Endothelial cell of umbilical vein (primary cell): ENCODE measurements at regions not wholly inside any gene's neighbourhood (a gene's known extent, or its start where the extent isn't known, plus 50 kb on each side); places are given as distances from the start of the nearest gene placed in this dataset.

Experiments
- BruUV-seq: library from RNA; stranded (reverse); fragments of 400-500 nt; replicated peaks from 2 replicates; lab custom pipeline; 2021; lab: Mats Ljungman, UMichigan
- CTCF ChIA-PET: fragments of 300-600, 350-600 bp; sonication (Branson Sonifier 250); formaldehyde crosslinking; loops from one replicate; lab custom pipeline; 2021; ENCODE audit warnings: antibody characterized with exemption, inconsistent platforms; lab: Charles Lee
- POLR2A ChIA-PET: fragments of 300-600, 350-600 bp; sonication (Branson Sonifier 250); formaldehyde crosslinking; loops from one replicate; lab custom pipeline; 2021; ENCODE audit warnings: antibody characterized with exemption, inconsistent platforms; lab: Charles Lee
- DNase-seq: peaks from one replicate; pipeline ENCODE4 v3.0.0-alpha.2; 2011; ENCODE audit warnings: low read depth, low spot score
- FAIRE-seq: peaks from 2 replicates; lab custom pipeline; 2011; peaks lifted over from hg19 to GRCh38; lab: Jason Lieb, UNC
- H2AFZ ChIP-seq: 2 replicates; pipeline ENCODE4 v1.6.0; 2012; ENCODE audit warnings: low read depth, low read length, control low read depth, inconsistent platforms
- H3K27ac ChIP-seq: 2 replicates; pipeline ENCODE4 v1.5.1; 2011; ENCODE audit warnings: low read depth, mild to moderate bottlenecking, control low read depth, low read length, moderate library complexity; ENCODE audit not compliant: insufficient read depth
- H3K27me3 ChIP-seq, 2 experiments: 2 replicates each; pipeline versions ENCODE4 v1.6.0 to v1.6.1; 2011; ENCODE audit warnings: low read length in 2 of 2, mixed read lengths in 1 of 2; ENCODE audit not compliant: control insufficient read depth in 2 of 2, insufficient read depth in 2 of 2
- H3K36me3 ChIP-seq, 2 experiments: 2 replicates in 1 of 2; 3 replicates in 1 of 2; pipeline ENCODE4 v1.5.1; 2011; ENCODE audit warnings: low read length in 2 of 2, mild to moderate bottlenecking in 1 of 2, moderate library complexity in 1 of 2; ENCODE audit not compliant: control insufficient read depth in 2 of 2, insufficient read depth in 2 of 2; ENCODE audit errors: extremely low read depth in 1 of 2
- H3K4me1 ChIP-seq: 3 replicates; pipeline ENCODE4 v1.5.1; 2011; ENCODE audit warnings: mild to moderate bottlenecking, low read length; ENCODE audit not compliant: control insufficient read depth, insufficient read depth; ENCODE audit errors: extremely low read depth
- H3K4me2 ChIP-seq: 2 replicates; pipeline ENCODE4 v1.6.1; 2011; ENCODE audit warnings: low read length, control low read depth, mixed read lengths; ENCODE audit not compliant: insufficient read depth
- H3K4me3 ChIP-seq, 3 experiments: fragments of 200-600 bp in 1 of 3; sonication (generic), shearing (Covaris generic) in 1 of 3; replicated peaks in 1 of 3; 2 replicates each; pipeline ENCODE4 v1.5.1; 2011 to 2016; ENCODE audit warnings: control low read depth in 3 of 3, low read length in 3 of 3, mild to moderate bottlenecking in 2 of 3, inconsistent platforms in 1 of 3, low read depth in 1 of 3, moderate library complexity in 1 of 3; ENCODE audit not compliant: insufficient read depth in 1 of 3
- H3K79me2 ChIP-seq: 2 replicates; pipeline ENCODE4 v1.6.0; 2012; ENCODE audit warnings: low read length, inconsistent platforms; ENCODE audit not compliant: control insufficient read depth, insufficient read depth
- H3K9ac ChIP-seq: replicated peaks from 2 replicates; pipeline ENCODE3; 2011; ENCODE audit warnings: low read length, control low read depth; ENCODE audit not compliant: insufficient read depth; ENCODE audit errors: extremely low read depth
- H3K9me1 ChIP-seq: replicated peaks from 3 replicates; pipeline ENCODE4 v1.6.0; 2011; ENCODE audit warnings: mild to moderate bottlenecking, low read length; ENCODE audit not compliant: control insufficient read depth, insufficient read depth; ENCODE audit errors: extremely low read depth
- H3K9me3 ChIP-seq: replicated peaks from 2 replicates; pipeline ENCODE4 v1.5.1; 2012; ENCODE audit warnings: low read length, inconsistent platforms; ENCODE audit not compliant: control insufficient read depth, insufficient read depth
- H4K20me1 ChIP-seq: replicated peaks from 2 replicates; pipeline ENCODE3; 2011; ENCODE audit warnings: mild to moderate bottlenecking, low read length; ENCODE audit not compliant: control insufficient read depth, insufficient read depth; ENCODE audit errors: extremely low read depth
- EZH2 ChIP-seq: IDR thresholded peaks from 2 replicates; pipeline ENCODE4 v1.6.1; 2012; ENCODE audit warnings: borderline replicate concordance, low read depth, mild to moderate bottlenecking, moderate library complexity, low read length, inconsistent platforms; ENCODE audit not compliant: severe bottlenecking
- GATA2 ChIP-seq: IDR thresholded peaks from 2 replicates; pipeline ENCODE4 v1.7.0; 2011; ENCODE audit warnings: low read depth, mild to moderate bottlenecking, moderate library complexity, mixed read lengths, low read length; ENCODE audit not compliant: insufficient read length, insufficient read depth
- JUN ChIP-seq: IDR thresholded peaks from 2 replicates; pipeline ENCODE4 v1.6.1; 2011; ENCODE audit warnings: borderline replicate concordance, low read depth; ENCODE audit not compliant: insufficient read length, insufficient read depth
- MAX ChIP-seq: IDR thresholded peaks from 2 replicates; pipeline ENCODE4 v1.6.1; 2011; ENCODE audit not compliant: insufficient read depth, insufficient read length
- MYC ChIP-seq: IDR thresholded peaks from one replicate; pipeline ENCODE4 v1.6.1; 2011; ENCODE audit warnings: mild to moderate bottlenecking, low read depth, low read length
- POLR2A ChIP-seq: IDR thresholded peaks from 2 replicates; pipeline ENCODE4 v1.6.1; 2012; ENCODE audit warnings: low read depth, mild to moderate bottlenecking, control low read depth, low read length
- POLR2AphosphoS5 ChIP-seq: IDR thresholded peaks from 2 replicates; pipeline ENCODE4 v1.6.1; 2012; ENCODE audit warnings: low read depth, mild to moderate bottlenecking, control low read depth, low read length, moderate library complexity; ENCODE audit not compliant: insufficient read depth
- dilution Hi-C: fragments of 300-500 bp; cut with MboI; formaldehyde crosslinking; loops from one replicate; pipeline ENCODE4 v1.15.0; 2019; ENCODE audit warnings: low sequenced_read_pairs; ENCODE audit not compliant: extremely low pct_ligation_motif_present
- intact Hi-C: fragments of 100-400 bp; cut with micrococcal nuclease; formaldehyde crosslinking; loops from one replicate; pipeline ENCODE4 v1.10.0; 2022

GRCh38 chr1:30819244-30819571 lies 61.6 kb upstream of the LAPTM5 start:
- Histone ChIP-seq H3K79me2 (no peaks in the 10 kb centered on the region), H3K4me2 (no peak overlapping the region), H4K20me1 (no peaks in the 10 kb centered on the region), H3K9ac (no peak overlapping the region), H3K4me3 (no peak overlapping the region), H3K27me3 (peaks cover 8 to 20% of the 10 kb centered on the region in 2 experiments), H3K27ac (no peak overlapping the region), H3K9me1 (no peaks in the 10 kb centered on the region), H3K36me3 (no peaks in the 10 kb centered on the region), H2AFZ (no peak overlapping the region), H3K9me3 (no peaks in the 10 kb centered on the region), H3K4me1 (peaks cover 7% of the 10 kb centered on the region)
- BruUV-seq, result no TSS peak
- ChIA-PET CTCF (interaction anchor here (1.1 to 3.7 kb wide), 5 partner anchors 10 to 92 kb away, joined by 3 to 16 read pairs (median 4); no protein-coding TSS in a partner anchor), POLR2A (no interaction called here)
- no peak for DNase-seq
- dilution Hi-C loops (loop anchor here (25.0 kb wide), 1 partner anchor 93 kb away; the partner anchor contains the start of gene SDC3), intact Hi-C loops (no loop called here)
- TF ChIP-seq POLR2A (no peak), GATA2 (no peak), EZH2 (no peak), MYC (no peak), POLR2AphosphoS5 (no peak)
- no peak for FAIRE-seq

- CTCF ChIA-PET, result interaction anchor here (1.1 to 3.7 kb wide), 5 partner anchors 10 to 93 kb away, joined by 3 to 16 read pairs (median 4); no protein-coding TSS in a partner anchor
- FAIRE-seq, result no peak
- Histone ChIP-seq H4K20me1 (no peaks in the 10 kb centered on the region), H3K27ac (no peak overlapping the region), H3K36me3 (no peaks in the 10 kb centered on the region), H3K27me3 (peaks cover 8 to 20% of the 10 kb centered on the region in 2 experiments), H2AFZ (no peak overlapping the region), H3K79me2 (no peaks in the 10 kb centered on the region), H3K9ac (no peak overlapping the region), H3K4me1 (peaks cover 5% of the 10 kb centered on the region), H3K4me2 (no peak overlapping the region), H3K9me1 (no peaks in the 10 kb centered on the region), H3K9me3 (no peaks in the 10 kb centered on the region), H3K4me3 (no peak overlapping the region)
- POLR2A ChIA-PET, result no interaction called here
- no peak for DNase-seq
- dilution Hi-C loops (loop anchor here (25.0 kb wide), 1 partner anchor 94 kb away; the partner anchor contains the start of gene SDC3), intact Hi-C loops (no loop called here)
- no TSS peak for BruUV-seq
- TF ChIP-seq EZH2, result no peak
- TF ChIP-seq JUN, result no peak
- no peak for TF ChIP-seq GATA2
- no peak for TF ChIP-seq MAX
- TF ChIP-seq POLR2AphosphoS5, result no peak
These were observed 61.1 kb upstream of the LAPTM5 start for GRCh38 chr1:30818568-30819243.
